ENCODE measurements at regions not wholly inside any gene's neighbourhood (a gene's known extent, or its start where the extent isn't known, plus 50 kb on each side); places are given as distances from the start of the nearest gene placed in this dataset.
A peak's percentile ranks its signal among the peaks of the same experiment; 100 is the strongest.

- Histone ChIP-seq H3K36me3 (ENCODE audit: control insufficient read depth, insufficient read depth, low read length) (no peaks in the 10 kb centered on the region), H3K4me2 (ENCODE audit: insufficient read depth, low read length) (no peak overlapping the region), H3K4me3 (no peak overlapping the region), H3K9me1 (ENCODE audit: control insufficient read depth, insufficient read depth, low read length) (no peaks in the 10 kb centered on the region), H3K9me3 (replicated peaks; ENCODE audit: control insufficient read depth, insufficient read depth, low read depth, low read length) (no peaks in the 10 kb centered on the region), H3K4me1 (replicated peaks in 1 of 2; ENCODE audit: control insufficient read depth in 2 of 2, insufficient read depth in 2 of 2, low read length in 2 of 2) (no peaks in the 10 kb centered on the region), H3K9ac (ENCODE audit: insufficient read depth in 1 of 2, low read depth in 2 of 2, low read length in 2 of 2) (no peak overlapping the region), H3K27me3 (ENCODE audit: control insufficient read depth in 2 of 2, insufficient read depth in 2 of 2, low read length in 2 of 2) (peaks cover 2 to 30% of the 10 kb centered on the region in 2 experiments; a peak in 2 of 5 replicates), H2AFZ (ENCODE audit: low read depth, low read length) (no peak overlapping the region), H4K20me1 (replicated peaks; ENCODE audit: control insufficient read depth, insufficient read depth, low read length) (peaks cover 7% of the 10 kb centered on the region), H3K27ac (ENCODE audit: extremely low read depth, low read depth, low read length) (no peak overlapping the region), H3K79me2 (ENCODE audit: control insufficient read depth, insufficient read depth, low read length) (no peaks in the 10 kb centered on the region)
- no peak for FAIRE-seq
- ATAC-seq: no peak
- intact Hi-C loops (cut with micrococcal nuclease) (no loop called here), in situ Hi-C loops (cut with MboI) (no loop called here)
- TF ChIP-seq SREBF2 (CRISPR knock-in tag; IDR thresholded peaks at IDR 0.05) (no peak), CEBPB (tag; IDR thresholded peaks at IDR 0.05) (peak; percentile 77), SPI1 (IDR thresholded peaks at IDR 0.05; ENCODE audit: borderline replicate concordance, low read depth, low read length) (0 out of 2 replicates have a peak, but pooled peaks have one; percentile 5)
- DNase-seq (ENCODE audit: extremely low read depth in 1 of 4, low spot score in 3 of 4): no peak
- 8% methylated on average over 7 of the region's 7 CpGs for WGBS (ENCODE audit: insufficient coverage, low coverage, missing lambda C conversion rate)
- BruUV-seq (replicated peaks): no TSS peak
- POLR2A ChIA-PET: no interaction called here
- CTCF ChIA-PET (ENCODE audit: low intra/inter-chr PET ratio): no interaction called here
These were observed 93.4 kb upstream of the TMEM132E start for GRCh38 chr17:34485999-34486398.

GRCh38 chr17:34484193-34484733 lies 95.1 kb upstream of the TMEM132E start:
- 2% methylated on average over 8 of the region's 8 CpGs for WGBS (ENCODE audit: insufficient coverage, low coverage, missing lambda C conversion rate)
- CTCF ChIA-PET (ENCODE audit: low intra/inter-chr PET ratio): no interaction called here

More at GRCh38 chr17:34484193-34484733, 95.1 kb upstream of the TMEM132E start:
- no peak overlapping the region for H2AFZ ChIP-seq (ENCODE audit: low read depth, low read length)
- H3K27me3 ChIP-seq (ENCODE audit: control insufficient read depth in 2 of 2, insufficient read depth in 2 of 2, low read length in 2 of 2): peaks cover 2 to 30% of the 10 kb centered on the region in 2 experiments; a peak in 2 of 5 replicates
- no peak overlapping the region for H3K4me2 ChIP-seq (ENCODE audit: insufficient read depth, low read length)
- ATAC-seq (no peak), FAIRE-seq (no peak), DNase-seq (ENCODE audit: extremely low read depth in 1 of 4, low spot score in 3 of 4) (no peak)
- in situ Hi-C loops (cut with MboI): no loop called here
- H3K4me1 ChIP-seq (replicated peaks in 1 of 2; ENCODE audit: control insufficient read depth in 2 of 2, insufficient read depth in 2 of 2, low read length in 2 of 2): no peaks in the 10 kb centered on the region
- no peaks in the 10 kb centered on the region for H3K36me3 ChIP-seq (ENCODE audit: control insufficient read depth, insufficient read depth, low read length)
- no peak overlapping the region for H3K4me3 ChIP-seq
- TF ChIP-seq SMARCE1 (IDR thresholded peaks at IDR 0.05) (no peak), KDM4B (IDR thresholded peaks at IDR 0.05; ENCODE audit: borderline replicate concordance in 2 of 2, low read depth in 1 of 2) (no peak), ARNT (IDR thresholded peaks at IDR 0.05) (no peak), ZNF311 (CRISPR knock-in tag; IDR thresholded peaks at IDR 0.05) (no peak), CHD4 (IDR thresholded peaks at IDR 0.05; ENCODE audit: insufficient read depth, insufficient replicate concordance, low read depth, low read length, poor library complexity, severe bottlenecking) (no peak), ZBTB1 (CRISPR knock-in tag; IDR thresholded peaks at IDR 0.05; ENCODE audit: borderline replicate concordance, low read depth) (no peak), FIP1L1 (IDR thresholded peaks at IDR 0.05; ENCODE audit: low read depth, low read length, poor library complexity, severe bottlenecking) (no peak)
- H3K79me2 ChIP-seq (ENCODE audit: control insufficient read depth, insufficient read depth, low read length): no peaks in the 10 kb centered on the region
- H4K20me1 ChIP-seq (replicated peaks; ENCODE audit: control insufficient read depth, insufficient read depth, low read length): peaks cover 8% of the 10 kb centered on the region
- no peaks in the 10 kb centered on the region for H3K9me1 ChIP-seq (ENCODE audit: control insufficient read depth, insufficient read depth, low read length)
- H3K27ac ChIP-seq (ENCODE audit: extremely low read depth, low read depth, low read length): no peak overlapping the region
- no peak overlapping the region for H3K9ac ChIP-seq (ENCODE audit: insufficient read depth in 1 of 2, low read depth in 2 of 2, low read length in 2 of 2)
- BruUV-seq (replicated peaks): no TSS peak
- intact Hi-C loops (cut with micrococcal nuclease): no loop called here
- POLR2A ChIA-PET: interaction anchor here (1.0 kb wide), 1 partner anchor 830 kb away, joined by 3 read pairs; no protein-coding TSS in a partner anchor
- no peaks in the 10 kb centered on the region for H3K9me3 ChIP-seq (replicated peaks; ENCODE audit: control insufficient read depth, insufficient read depth, low read depth, low read length)
